COLO668 (cell line): ENCODE measurements at regions not wholly inside any gene's neighbourhood (a gene's known extent, or its start where the extent isn't known, plus 50 kb on each side); places are given as distances from the start of the nearest gene placed in this dataset.
"Not testable (repeated sequence)": the region's sequence is repeated elsewhere in the genome, so short reads cannot be mapped to it uniquely, and the experiment has no call there.

Source experiments
- DNase-seq: peaks from one replicate; lab custom pipeline; 2025; ENCODE audit not compliant: unreplicated experiment; lab: John Stamatoyannopoulos, UW

DNA sequence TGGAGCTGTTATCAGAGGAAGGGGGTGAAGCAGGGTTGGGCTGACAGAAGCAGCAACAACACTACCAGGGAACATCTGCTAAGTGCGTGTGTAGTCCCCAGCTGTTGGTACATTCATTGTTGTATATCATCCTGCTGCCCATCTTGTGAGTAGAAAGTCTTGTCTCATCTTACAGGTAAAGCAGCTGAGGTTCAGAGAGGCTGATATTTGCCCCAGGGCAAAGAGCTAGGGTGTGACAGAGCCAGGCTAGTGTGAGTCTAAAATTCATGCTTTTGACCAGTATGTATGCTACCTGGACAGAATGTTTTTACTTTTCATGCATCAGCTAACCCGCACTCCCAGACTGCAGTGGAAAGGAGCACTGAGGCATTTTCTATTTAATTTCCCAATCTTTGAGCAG is 221.6 kb downstream of the STK31 start:
- peak; percentile 32 for DNase-seq

DNA sequence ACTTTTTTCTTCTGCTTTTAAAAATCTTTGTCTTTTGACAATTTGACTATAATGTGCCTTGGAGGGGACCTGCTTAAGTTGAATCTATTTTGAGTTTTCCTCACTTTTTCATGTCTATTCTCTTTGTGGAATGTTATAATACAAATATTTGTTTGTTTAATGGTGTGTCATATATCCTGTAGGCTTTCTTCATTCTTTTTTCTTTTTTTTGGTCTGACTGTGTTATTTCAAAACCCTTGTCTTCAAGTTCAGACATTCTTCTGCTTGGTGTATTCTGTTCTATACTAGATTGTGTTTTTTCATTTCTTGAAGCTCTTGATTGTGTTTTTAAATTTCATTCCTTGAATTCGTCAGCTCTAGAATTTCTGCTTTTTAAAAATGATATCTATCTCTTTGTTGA is 228.2 kb downstream of the STK31 start:
- no peak for DNase-seq

DNA sequence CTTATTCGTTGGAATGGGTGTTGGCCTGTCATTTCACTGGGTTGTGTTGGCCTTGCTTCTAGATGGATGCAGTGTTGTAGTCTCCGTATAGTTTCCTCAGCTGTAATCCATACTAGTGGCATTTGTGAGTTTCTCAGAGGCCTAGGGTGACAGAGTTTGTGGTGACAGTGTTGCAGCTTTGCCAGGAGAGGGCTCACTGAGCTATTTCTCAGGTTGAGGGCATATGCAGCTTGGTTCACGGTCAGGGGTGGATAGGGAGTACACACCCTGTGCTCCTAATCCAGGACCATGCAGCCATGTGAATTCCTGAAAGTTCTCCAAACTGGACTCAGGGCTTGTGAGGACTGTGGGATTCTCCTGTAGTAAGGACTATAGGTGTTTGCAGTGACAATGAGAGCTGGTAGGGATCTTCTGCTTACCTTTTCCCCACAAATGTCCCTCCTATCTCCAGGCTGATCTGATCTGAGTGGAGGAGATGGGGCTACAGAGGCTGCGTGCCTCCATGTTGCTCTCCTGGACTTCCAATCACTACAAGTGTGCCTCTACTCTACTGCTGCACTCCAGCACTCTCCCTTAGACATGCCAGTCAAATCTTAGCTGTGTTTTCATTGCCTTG is 229.0 kb downstream of the STK31 start:
- peak; percentile 26 for DNase-seq

DNA sequence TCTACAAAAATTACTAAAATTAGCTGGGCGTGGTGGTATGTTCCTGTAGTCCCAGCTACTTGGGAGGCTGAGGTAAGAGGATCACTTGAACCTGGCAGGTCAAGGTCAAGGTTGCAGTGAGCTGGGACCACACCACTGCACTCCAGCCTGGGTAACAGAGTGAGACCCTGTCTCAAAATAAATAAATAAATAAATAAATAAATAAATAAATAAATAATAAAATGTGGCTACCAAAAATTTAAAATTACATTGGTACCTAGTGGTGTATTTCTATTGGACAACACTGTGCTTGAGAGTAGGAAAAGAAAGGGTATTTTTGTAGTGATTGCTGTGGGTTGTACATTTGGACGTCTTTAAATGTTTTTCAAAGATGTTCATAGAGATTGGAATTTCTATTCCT is 229.7 kb downstream of the STK31 start:
- not testable (repeated sequence) for DNase-seq

DNA sequence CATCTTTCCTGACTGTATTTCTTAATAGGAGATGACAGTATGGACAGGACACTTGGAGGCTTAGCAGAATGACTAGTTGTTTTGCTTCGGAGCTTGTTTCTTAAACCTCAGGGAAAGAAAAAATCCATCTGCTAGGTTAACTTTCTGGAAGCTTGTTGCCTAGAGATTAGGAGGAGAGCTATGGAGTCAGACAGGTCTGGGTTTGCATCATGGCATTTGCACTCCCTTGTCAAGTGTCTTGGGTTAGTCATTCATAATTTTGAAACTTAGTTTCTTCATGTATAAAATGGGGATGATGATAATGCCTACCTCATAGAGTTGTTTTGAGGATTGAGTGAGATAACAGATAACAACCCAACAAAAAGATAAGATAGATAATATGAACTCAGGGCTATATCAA is 231.5 kb downstream of the STK31 start:
- DNase-seq: no peak

DNA sequence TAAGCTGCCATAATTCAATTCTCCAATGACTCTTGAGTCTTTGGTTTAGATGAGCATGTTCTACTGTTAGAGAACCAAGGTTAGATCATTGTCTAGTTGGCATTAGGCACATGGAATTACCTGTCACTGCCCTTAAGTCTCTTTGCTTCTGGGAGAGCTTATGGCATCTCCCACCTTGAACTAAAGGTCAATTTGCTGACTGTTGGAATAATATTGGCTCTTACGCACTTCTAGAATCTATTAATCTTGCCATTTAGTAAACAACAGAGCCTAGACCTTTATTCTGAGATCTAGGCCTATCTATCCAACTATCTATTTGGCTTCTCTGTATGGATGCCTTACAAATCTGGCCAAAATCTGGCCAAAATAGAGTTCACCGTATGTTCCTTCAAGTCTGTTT is 232.0 kb downstream of the STK31 start:
- no peak for DNase-seq

DNA sequence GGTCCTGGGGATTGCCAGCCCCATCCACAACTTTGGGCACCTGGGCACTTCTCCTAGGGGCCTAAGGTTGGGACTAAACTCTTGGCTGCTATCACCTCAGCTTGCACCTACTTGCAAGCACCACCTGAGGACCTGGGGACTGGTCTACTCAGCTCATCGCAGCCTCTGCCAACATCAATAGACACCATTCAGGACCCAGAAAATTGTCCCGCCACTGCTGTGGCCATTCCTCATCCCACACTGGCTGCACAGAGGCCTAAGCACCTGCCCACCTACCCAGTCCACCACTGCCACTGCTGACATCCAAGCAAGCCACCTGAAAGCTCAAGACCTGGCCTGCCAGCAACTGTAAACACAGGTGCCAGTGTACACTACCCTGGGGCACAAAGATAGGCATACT is 234.1 kb downstream of the STK31 start:
- no peak for DNase-seq

DNA sequence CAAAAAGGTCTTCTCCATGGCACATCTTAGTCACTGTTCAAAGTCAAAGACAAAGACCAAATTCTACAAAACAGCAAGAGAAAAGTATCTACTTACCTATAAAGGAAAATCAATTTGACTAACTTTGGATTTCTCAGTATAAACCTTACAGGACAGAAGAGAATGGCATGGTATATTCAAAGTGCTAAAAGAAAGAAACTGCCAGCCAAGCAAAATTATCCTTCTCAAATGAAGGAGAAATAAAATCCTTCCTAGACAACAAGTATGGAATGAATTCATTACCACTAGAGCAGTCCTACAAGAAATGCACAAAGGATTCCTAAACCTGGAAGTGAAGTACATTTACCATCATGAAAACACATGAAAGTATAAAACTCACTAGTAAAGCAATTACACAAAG is 235.5 kb downstream of the STK31 start:
- no peak for DNase-seq

DNA sequence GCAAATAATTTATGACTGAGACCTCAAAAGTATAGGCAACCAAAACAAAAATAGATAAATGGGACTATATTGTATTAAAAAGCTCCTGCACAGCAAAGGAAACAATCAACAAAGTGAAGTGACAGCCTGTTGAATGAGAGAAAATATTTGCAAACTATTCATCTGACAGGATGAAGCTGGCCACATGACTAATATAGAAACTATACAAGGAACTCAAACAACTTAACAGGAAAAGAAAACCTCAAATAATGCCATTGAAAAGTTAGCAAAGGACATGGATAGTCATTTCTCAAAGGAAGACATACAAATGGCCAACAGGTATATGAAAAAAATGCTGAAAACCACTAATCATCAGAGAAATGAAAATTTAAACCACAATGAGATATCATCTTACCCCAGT is 245.1 kb downstream of the STK31 start:
- no peak for DNase-seq

DNA sequence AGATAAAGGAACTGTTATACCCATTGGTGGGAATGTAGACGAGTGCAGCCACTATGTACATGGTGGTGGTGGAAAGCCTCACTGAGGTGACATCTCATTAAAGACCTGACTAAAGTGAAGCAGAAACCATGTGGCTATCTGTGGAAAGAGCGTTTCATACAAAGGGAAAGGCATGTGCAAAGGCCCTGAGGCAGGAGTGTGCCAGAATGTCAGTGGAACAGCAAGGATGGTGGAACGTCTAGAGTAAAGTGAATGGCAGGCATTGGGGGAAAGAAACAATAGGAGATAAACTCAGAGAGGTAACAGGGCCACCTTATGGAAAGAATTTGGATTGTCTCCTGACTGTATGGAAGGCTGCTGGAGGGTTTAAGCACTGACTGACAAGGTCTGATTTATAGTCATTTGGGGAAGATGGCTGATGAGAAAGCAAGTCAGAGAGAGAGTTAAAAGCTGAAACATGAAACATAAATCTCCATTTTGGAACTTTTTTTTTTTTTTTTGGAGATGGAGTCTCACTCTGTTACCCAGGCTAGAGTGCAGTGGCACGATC is 245.7 kb downstream of the STK31 start:
- no peak for DNase-seq

DNA sequence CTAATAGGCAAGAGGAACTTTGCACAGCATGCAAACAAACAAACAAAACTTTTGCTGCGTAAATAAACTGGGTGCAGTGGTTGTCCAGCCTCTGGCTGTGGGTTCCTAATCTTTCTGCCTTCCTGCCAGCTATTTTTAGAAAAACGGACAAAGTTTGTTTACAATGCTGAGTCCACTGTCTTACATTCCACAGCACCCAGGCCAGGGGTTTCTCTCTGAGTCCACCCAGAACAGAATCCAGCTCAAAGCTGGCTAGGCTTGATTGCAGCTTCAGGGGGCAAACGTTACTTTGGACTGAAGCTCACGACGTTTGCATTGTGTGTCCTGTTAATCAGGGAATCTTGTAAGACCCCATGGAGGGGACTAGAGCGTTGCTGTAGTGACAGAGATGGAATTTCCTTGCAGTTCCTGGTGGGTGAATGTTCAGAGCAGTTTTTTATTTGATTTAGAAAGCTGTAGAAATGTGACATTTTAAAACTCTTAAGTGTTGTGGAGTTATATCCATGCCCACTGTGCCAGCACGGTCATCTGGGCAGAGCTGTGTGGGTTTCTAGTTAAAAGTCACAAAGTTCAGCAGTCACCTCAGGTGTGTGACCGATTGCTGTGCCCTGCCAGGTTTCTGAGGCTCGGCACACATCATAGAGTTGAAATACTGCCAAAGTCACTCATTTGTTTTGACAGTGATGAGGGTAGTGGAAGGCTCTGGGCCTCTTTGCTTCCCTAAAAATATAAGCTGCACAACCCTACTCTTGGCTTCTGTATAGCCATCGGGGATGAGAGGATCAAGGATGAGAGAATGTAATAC is 247.0 kb downstream of the STK31 start:
- DNase-seq: no peak

DNA sequence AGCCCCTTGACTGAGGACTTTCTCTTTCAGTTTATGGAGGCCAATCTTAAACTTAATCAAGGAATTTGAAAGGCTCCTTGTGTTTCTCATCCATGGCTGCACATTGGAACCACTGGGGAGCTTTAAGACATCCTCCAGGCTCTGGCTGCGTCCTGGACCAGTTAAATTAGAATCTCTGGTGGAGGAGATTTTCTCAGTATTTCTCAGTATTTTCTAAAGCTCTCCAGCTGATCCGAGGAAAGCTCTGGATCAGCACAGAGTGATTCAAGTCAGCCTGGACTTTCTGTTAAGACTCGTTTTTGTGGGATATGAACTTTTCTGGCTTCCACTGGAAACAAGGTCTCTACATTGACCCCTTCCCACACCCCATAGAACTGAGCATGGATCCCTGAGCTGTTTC is 249.8 kb downstream of the STK31 start:
- no peak for DNase-seq

DNA sequence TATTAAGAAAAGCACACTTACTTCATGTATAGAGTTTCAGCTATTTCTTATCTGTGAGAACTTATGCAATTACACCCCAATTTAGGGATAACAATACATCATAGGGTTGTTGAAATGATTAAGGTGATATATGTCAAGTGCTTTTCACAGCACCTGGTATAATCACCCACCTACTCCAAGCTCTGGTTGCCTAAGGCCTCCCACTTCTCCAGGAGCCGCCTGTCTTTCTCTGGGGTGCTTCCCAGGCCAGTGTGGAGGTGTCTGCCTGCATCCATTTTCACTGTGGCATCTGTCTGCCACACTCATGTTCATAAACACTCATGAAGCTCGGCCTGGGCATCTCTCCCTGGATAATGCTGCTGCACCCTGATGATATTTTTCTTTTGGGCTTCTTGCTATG is 250.3 kb downstream of the STK31 start:
- DNase-seq: no peak

DNA sequence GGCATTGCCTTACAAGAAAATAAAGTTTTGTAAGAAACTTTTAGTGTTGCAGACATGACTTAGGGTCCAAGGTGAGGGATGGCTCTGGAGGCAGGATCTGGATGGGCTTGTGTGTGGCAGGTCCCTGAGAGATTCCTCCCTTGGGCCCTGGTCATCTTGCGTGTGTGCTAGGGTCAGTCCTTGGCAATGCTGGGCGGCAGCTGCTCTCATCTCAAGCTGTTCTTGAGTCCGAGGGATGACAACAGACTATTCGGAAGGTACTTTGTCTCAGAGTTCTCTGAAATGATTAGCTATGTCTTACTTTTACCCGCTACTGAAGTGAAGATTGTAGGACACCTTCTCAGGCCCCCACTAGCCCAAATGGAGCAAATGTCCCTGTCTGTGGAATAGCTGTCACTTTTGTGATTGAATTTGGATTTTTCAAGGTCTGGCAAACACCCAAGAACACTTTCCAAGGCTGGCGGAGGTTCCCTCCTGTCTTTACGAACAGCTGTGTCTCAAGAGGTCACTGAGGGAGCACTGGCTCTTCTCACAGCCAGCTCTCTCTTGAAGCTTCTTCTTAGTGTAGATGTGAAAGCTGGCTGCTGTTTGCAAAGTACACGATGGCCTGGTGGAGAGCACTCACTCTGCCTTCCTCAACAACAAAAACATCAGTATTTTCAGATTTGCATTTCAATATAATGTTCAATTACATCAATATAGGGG is 253.6 kb downstream of the STK31 start:
- DNase-seq: no peak

DNA sequence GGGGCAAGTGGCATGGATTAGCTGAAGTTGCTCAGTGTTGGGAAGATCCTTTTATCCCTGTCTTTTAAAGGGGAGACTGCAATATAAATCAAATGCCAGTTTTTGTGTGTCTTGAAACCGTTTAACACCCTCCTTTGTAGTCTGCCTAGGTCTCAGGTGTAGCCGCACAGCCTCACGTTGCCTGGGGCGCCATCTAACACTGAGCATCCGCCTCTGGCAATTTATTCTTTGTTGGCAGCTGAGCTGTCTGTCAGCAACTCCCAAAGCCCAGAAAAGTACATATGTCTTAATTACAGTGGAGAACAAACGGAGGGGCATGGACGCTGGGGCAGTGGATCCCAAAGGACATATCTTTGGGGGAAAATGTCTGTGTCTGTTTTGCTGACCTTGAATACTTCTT is 254.7 kb downstream of the STK31 start:
- no peak for DNase-seq

DNA sequence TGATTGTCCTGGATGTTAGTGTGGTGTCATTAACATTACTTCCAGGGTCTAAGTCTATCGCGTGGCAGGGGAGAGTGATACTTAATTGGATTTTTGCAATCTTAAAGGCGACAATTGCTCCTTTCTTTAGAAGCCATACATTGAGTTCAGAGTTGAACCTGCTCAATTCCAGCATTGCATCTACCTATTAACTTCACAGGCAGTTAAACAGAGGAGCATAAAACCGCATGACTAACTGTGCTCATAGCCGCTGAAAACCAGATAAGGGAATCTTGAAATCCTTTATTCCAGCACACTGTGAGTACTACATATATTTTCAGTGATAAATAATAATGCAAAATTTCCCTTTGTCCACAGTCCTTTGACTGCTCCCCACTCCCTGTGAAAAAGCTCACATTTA is 255.3 kb downstream of the STK31 start:
- DNase-seq: no peak

DNA sequence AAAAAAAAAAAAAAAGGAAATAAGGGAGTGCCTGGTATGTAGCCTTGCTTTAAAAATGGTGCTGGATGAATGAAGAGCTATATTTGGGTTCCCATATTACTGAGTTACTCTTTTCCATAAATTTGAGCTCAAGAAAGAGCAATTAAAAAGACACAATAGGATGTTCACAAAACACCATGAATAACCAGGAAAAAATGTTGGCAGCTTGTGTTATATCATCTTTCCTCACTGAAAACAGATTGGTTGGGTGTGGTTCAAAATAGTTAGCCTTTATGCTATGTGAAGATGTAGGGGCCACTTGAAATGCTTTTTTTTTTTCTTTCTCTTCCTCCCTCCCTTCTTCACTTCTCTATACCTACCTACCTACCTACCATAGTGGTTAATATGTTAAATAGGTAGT is 256.9 kb downstream of the STK31 start:
- DNase-seq: no peak

DNA sequence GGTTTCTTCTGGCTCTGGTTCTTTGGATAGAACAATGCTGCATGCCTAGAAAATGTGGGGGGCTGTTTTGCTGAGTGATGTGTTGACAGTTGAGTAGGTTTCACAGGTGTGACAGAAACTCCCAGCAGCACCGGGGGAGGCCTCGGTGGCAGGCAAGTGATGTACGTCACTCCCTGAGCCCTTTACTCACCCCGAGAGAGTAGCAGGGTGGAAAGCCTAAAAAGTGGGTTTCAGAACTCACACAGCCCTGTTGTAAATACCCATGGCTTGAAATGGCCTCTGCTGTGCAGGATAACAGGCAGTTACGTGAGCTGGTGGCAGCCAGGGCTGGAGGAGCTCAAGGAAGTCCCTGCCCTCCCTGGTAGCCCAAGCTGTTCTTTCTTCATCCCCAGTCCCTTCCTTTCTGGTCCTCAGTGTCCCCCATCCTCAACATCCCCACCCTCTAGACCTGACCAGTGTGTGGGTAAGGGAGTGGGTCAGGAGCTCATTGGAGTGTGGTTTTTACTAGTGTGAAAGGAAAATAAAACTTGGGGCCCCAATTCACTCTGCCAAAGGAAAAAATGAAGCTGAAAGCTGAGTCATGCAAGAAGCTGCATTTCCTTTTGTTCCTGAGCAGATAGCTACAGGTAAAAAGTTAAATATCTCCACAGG is 258.1 kb downstream of the STK31 start:
- DNase-seq: no peak

DNA sequence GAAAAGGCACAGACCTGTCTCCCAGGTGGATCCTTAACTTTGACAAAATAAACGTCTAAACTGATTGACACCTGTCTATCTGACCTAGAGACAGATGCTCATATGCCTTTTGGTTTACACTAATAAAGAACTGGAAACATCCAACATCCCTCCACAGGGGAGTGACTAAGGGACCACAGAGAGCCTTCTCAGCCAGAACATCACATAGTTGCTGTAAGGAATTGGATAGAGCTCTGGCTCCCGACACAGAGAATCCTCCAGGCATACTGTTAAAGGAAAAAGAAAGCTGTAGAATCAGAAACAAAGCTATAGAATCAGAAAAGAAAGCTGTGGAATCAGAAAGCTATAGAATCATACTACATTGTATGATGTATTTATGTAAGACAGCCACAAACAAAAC is 258.8 kb downstream of the STK31 start:
- DNase-seq: no peak

DNA sequence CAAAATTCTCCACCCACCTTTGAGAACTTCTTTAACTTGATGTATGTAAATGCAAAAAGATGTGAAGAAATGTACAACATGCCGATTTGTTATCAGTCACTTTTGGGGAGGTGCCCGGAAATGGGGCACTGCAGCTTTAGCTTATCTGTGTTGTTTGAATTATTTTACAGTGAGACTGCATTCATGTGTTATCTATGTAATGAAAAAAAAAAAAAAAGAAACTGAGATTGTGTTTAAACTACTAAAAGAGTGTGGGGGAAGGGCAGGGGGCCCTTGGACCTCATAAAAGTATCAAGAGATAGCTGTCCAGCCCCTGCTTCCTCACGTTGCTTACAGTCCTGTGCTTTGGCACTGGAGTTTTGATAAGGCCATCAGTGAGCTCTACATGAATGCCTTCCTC is 259.4 kb downstream of the STK31 start:
- no peak for DNase-seq

DNA sequence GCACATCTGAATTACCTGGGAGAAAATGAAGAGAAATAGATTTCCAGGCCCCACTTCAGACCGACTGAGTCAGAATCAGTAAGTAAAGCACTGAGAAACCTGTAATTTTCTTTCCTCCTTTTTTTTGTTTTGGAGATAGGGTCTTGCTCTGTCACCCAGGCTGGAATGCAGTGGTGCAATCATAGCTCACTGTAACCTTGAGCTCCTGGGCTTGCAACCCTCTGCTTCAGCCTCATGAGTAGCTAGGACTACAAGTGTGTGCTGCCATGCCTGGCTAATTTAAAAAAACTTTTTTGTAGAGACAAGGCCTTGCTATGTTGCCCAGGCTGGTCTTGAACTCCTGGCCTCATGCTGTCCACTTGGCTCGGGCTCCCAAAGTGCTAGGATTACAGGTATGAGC is 260.2 kb downstream of the STK31 start:
- DNase-seq: no peak

DNA sequence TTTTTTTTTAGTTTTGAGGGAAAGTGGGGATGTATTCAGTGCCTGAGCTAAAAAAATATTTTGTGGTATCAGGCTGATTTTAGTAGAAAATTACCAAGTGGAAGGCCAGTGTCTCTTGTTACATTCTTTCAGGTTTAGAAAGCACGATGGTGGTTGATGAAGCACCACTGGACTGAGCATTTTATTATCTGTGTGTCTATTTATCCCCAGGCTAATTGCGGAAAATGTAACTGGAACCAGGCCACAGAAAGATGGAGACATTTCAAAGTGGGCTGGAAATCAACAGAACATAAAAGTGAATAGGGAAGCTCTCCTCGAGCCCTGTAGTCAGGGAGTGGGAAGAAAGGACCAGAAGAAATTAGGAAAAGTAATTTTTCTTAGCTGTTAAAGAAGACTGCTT is 261.0 kb downstream of the STK31 start:
- DNase-seq: no peak
